ENCODE measurements at regions not wholly inside any gene's neighbourhood (a gene's known extent, or its start where the extent isn't known, plus 50 kb on each side); places are given as distances from the start of the nearest gene placed in this dataset.

- no peak for DNase-seq (ENCODE audit: low spot score)
- no peaks in the 10 kb centered on the region for H3K27me3 Mint-ChIP-seq (ENCODE audit: insufficient read depth)
- H3K27ac Mint-ChIP-seq, result no peak overlapping the region
- no peaks in the 10 kb centered on the region for H3K4me1 Mint-ChIP-seq (ENCODE audit: low read depth)
- peaks cover 8% of the 10 kb centered on the region for H3K9me3 Mint-ChIP-seq
- no peak overlapping the region for H3K4me3 Mint-ChIP-seq
- no peaks in the 10 kb centered on the region for H3K36me3 Mint-ChIP-seq (ENCODE audit: low read depth)
- intact Hi-C loops (cut with micrococcal nuclease), result no loop called here
These were observed 555.3 kb downstream of the SLC6A15 start for GRCh38 chr12:84357314-84357713.

GRCh38 chr12:84356224-84356623, 556.4 kb downstream of the SLC6A15 start:
- Mint-ChIP-seq H3K9me3 (peaks cover 8% of the 10 kb centered on the region), H3K27me3 (ENCODE audit: insufficient read depth) (no peaks in the 10 kb centered on the region), H3K4me3 (no peak overlapping the region), H3K27ac (no peak overlapping the region), H3K36me3 (ENCODE audit: low read depth) (no peaks in the 10 kb centered on the region), H3K4me1 (ENCODE audit: low read depth) (no peaks in the 10 kb centered on the region)
- intact Hi-C loops (cut with micrococcal nuclease), result no loop called here
- DNase-seq (ENCODE audit: low spot score), result no peak

- no peaks in the 10 kb centered on the region for H3K36me3 Mint-ChIP-seq (ENCODE audit: low read depth)
- H3K27me3 Mint-ChIP-seq (ENCODE audit: insufficient read depth), result no peaks in the 10 kb centered on the region
- H3K4me3 Mint-ChIP-seq, result no peak overlapping the region
- no peak overlapping the region for H3K27ac Mint-ChIP-seq
- peaks cover 7% of the 10 kb centered on the region for H3K9me3 Mint-ChIP-seq
- no peak for DNase-seq (ENCODE audit: low spot score)
- intact Hi-C loops (cut with micrococcal nuclease), result no loop called here
- no peaks in the 10 kb centered on the region for H3K4me1 Mint-ChIP-seq (ENCODE audit: low read depth)
These were observed 557.0 kb downstream of the SLC6A15 start for GRCh38 chr12:84355561-84355960.

- Mint-ChIP-seq H3K4me3 (no peak overlapping the region), H3K9me3 (no peaks in the 10 kb centered on the region), H3K27ac (no peak overlapping the region), H3K4me1 (ENCODE audit: low read depth) (no peaks in the 10 kb centered on the region), H3K36me3 (ENCODE audit: low read depth) (no peaks in the 10 kb centered on the region), H3K27me3 (ENCODE audit: insufficient read depth) (no peaks in the 10 kb centered on the region)
- no peak for DNase-seq (ENCODE audit: low spot score)
- intact Hi-C loops (cut with micrococcal nuclease), result no loop called here
These were observed 564.0 kb downstream of the SLC6A15 start for GRCh38 chr12:84348582-84348981.

GRCh38 chr12:84341467-84342193, 571.0 kb downstream of the SLC6A15 start:
- DNase-seq (ENCODE audit: low spot score), result no peak
- intact Hi-C loops (cut with micrococcal nuclease), result no loop called here
- no peak overlapping the region for H3K4me3 Mint-ChIP-seq
- H3K36me3 Mint-ChIP-seq (ENCODE audit: low read depth), result no peaks in the 10 kb centered on the region
- H3K27ac Mint-ChIP-seq, result no peak overlapping the region
- peaks cover 3% of the 10 kb centered on the region for H3K9me3 Mint-ChIP-seq
- no peaks in the 10 kb centered on the region for H3K27me3 Mint-ChIP-seq (ENCODE audit: insufficient read depth)
- H3K4me1 Mint-ChIP-seq (ENCODE audit: low read depth), result no peaks in the 10 kb centered on the region

- H3K4me3 Mint-ChIP-seq, result no peak overlapping the region
- H3K9me3 Mint-ChIP-seq, result peaks cover 3% of the 10 kb centered on the region
- no peak overlapping the region for H3K27ac Mint-ChIP-seq
- no peaks in the 10 kb centered on the region for H3K36me3 Mint-ChIP-seq (ENCODE audit: low read depth)
- no peak for DNase-seq (ENCODE audit: low spot score)
- intact Hi-C loops (cut with micrococcal nuclease), result no loop called here
- H3K4me1 Mint-ChIP-seq (ENCODE audit: low read depth), result no peaks in the 10 kb centered on the region
- H3K27me3 Mint-ChIP-seq (ENCODE audit: insufficient read depth), result no peaks in the 10 kb centered on the region
These were observed 576.4 kb downstream of the SLC6A15 start for GRCh38 chr12:84336231-84336630.

- Mint-ChIP-seq H3K27me3 (ENCODE audit: insufficient read depth) (no peaks in the 10 kb centered on the region), H3K4me3 (no peak overlapping the region), H3K9me3 (no peaks in the 10 kb centered on the region), H3K27ac (no peak overlapping the region), H3K4me1 (ENCODE audit: low read depth) (no peaks in the 10 kb centered on the region), H3K36me3 (ENCODE audit: low read depth) (no peaks in the 10 kb centered on the region)
- intact Hi-C loops (cut with micrococcal nuclease), result no loop called here
- no peak for DNase-seq (ENCODE audit: low spot score)
These were observed 582.7 kb downstream of the SLC6A15 start for GRCh38 chr12:84329938-84330337.

- intact Hi-C loops (cut with micrococcal nuclease), result no loop called here
- Mint-ChIP-seq H3K4me3 (no peak overlapping the region), H3K4me1 (ENCODE audit: low read depth) (no peaks in the 10 kb centered on the region), H3K27ac (no peak overlapping the region), H3K27me3 (ENCODE audit: insufficient read depth) (no peaks in the 10 kb centered on the region), H3K9me3 (peaks cover 15% of the 10 kb centered on the region), H3K36me3 (ENCODE audit: low read depth) (no peaks in the 10 kb centered on the region)
- no peak for DNase-seq (ENCODE audit: low spot score)
These were observed 596.7 kb downstream of the SLC6A15 start for GRCh38 chr12:84315926-84316325.

- H3K27ac Mint-ChIP-seq, result no peak overlapping the region
- peaks cover 15% of the 10 kb centered on the region for H3K9me3 Mint-ChIP-seq
- DNase-seq (ENCODE audit: low spot score), result no peak
- no peak overlapping the region for H3K4me3 Mint-ChIP-seq
- no peaks in the 10 kb centered on the region for H3K36me3 Mint-ChIP-seq (ENCODE audit: low read depth)
- intact Hi-C loops (cut with micrococcal nuclease), result no loop called here
- H3K4me1 Mint-ChIP-seq (ENCODE audit: low read depth), result no peaks in the 10 kb centered on the region
- no peaks in the 10 kb centered on the region for H3K27me3 Mint-ChIP-seq (ENCODE audit: insufficient read depth)
These were observed 599.3 kb downstream of the SLC6A15 start for GRCh38 chr12:84313323-84313675.

GRCh38 chr12:84308211-84308610, 604.4 kb downstream of the SLC6A15 start:
- Mint-ChIP-seq H3K27ac (no peak overlapping the region), H3K36me3 (ENCODE audit: low read depth) (no peaks in the 10 kb centered on the region), H3K4me3 (no peak overlapping the region), H3K9me3 (peaks cover 14% of the 10 kb centered on the region), H3K4me1 (ENCODE audit: low read depth) (no peaks in the 10 kb centered on the region), H3K27me3 (ENCODE audit: insufficient read depth) (no peaks in the 10 kb centered on the region)
- intact Hi-C loops (cut with micrococcal nuclease), result no loop called here
- DNase-seq (ENCODE audit: low spot score), result no peak

GRCh38 chr12:84305144-84305543, 607.5 kb downstream of the SLC6A15 start:
- intact Hi-C loops (cut with micrococcal nuclease), result no loop called here

GRCh38 chr12:84294246-84294645, 618.4 kb downstream of the SLC6A15 start:
- no peak overlapping the region for H3K27ac Mint-ChIP-seq
- no peaks in the 10 kb centered on the region for H3K36me3 Mint-ChIP-seq (ENCODE audit: low read depth)
- no peaks in the 10 kb centered on the region for H3K9me3 Mint-ChIP-seq
- no peak overlapping the region for H3K4me3 Mint-ChIP-seq
- no peak for DNase-seq (ENCODE audit: low spot score)
- intact Hi-C loops (cut with micrococcal nuclease), result no loop called here
- no peaks in the 10 kb centered on the region for H3K27me3 Mint-ChIP-seq (ENCODE audit: insufficient read depth)
- H3K4me1 Mint-ChIP-seq (ENCODE audit: low read depth), result no peaks in the 10 kb centered on the region

More at GRCh38 chr12:84305144-84305543, 607.5 kb downstream of the SLC6A15 start:
- no peaks in the 10 kb centered on the region for H3K4me1 Mint-ChIP-seq (ENCODE audit: low read depth)
- no peaks in the 10 kb centered on the region for H3K36me3 Mint-ChIP-seq (ENCODE audit: low read depth)
- H3K27ac Mint-ChIP-seq, result no peak overlapping the region
- DNase-seq (ENCODE audit: low spot score), result no peak
- no peaks in the 10 kb centered on the region for H3K27me3 Mint-ChIP-seq (ENCODE audit: insufficient read depth)
- no peak overlapping the region for H3K4me3 Mint-ChIP-seq
- peaks cover 3% of the 10 kb centered on the region for H3K9me3 Mint-ChIP-seq

- DNase-seq (ENCODE audit: low spot score), result no peak
- Mint-ChIP-seq H3K4me1 (ENCODE audit: low read depth) (no peaks in the 10 kb centered on the region), H3K4me3 (no peak overlapping the region), H3K27me3 (ENCODE audit: insufficient read depth) (no peaks in the 10 kb centered on the region), H3K9me3 (no peaks in the 10 kb centered on the region), H3K27ac (no peak overlapping the region), H3K36me3 (ENCODE audit: low read depth) (no peaks in the 10 kb centered on the region)
- intact Hi-C loops (cut with micrococcal nuclease), result no loop called here
These were observed 622.4 kb downstream of the SLC6A15 start for GRCh38 chr12:84290168-84290567.

- H3K27ac Mint-ChIP-seq, result no peak overlapping the region
- H3K27me3 Mint-ChIP-seq (ENCODE audit: insufficient read depth), result no peaks in the 10 kb centered on the region
- no peaks in the 10 kb centered on the region for H3K36me3 Mint-ChIP-seq (ENCODE audit: low read depth)
- intact Hi-C loops (cut with micrococcal nuclease), result no loop called here
- DNase-seq (ENCODE audit: low spot score), result no peak
- H3K4me3 Mint-ChIP-seq, result no peak overlapping the region
- peaks cover 3% of the 10 kb centered on the region for H3K9me3 Mint-ChIP-seq
- no peaks in the 10 kb centered on the region for H3K4me1 Mint-ChIP-seq (ENCODE audit: low read depth)
These were observed 634.6 kb downstream of the SLC6A15 start for GRCh38 chr12:84277986-84278385.

Measured in activated T-helper 1 cell treated with anti-CD3 and anti-CD28 coated beads, Interleukin-12 subunit alpha, Interleukin-12 subunit beta, Interleukin-2, Interleukin-4 antibody, amounts not matched to agents 30 ng/mL and 10 ng/mL and 1 ng/mL, durations not matched to agents 14 hours and 24 hours and 36 hours (primary cell).